Activated naive CD4-positive, alpha-beta T cell treated with anti-CD3 and anti-CD28 coated beads, Interleukin-2, amount 10 ng/mL, durations not matched to agents 7 days and 5 days (primary cell): ENCODE measurements at regions not wholly inside any gene's neighbourhood (a gene's known extent, or its start where the extent isn't known, plus 50 kb on each side); places are given as distances from the start of the nearest gene placed in this dataset.
"Not testable (repeated sequence)": the region's sequence is repeated elsewhere in the genome, so short reads cannot be mapped to it uniquely, and the experiment has no call there.

Experiments
- CTCF ChIA-PET: fragments of 350-600 bp; sonication (Branson Sonifier 250); formaldehyde crosslinking; loops from one replicate; lab custom pipeline; 2021; ENCODE audit warnings: antibody characterized with exemption; lab: Charles Lee
- DNase-seq: peaks from one replicate; pipeline ENCODE4 v3.0.0-alpha.2; 2020
- H3K27ac Mint-ChIP-seq: one replicate; pipeline ENCODE4 v1.8.0; 2021; ENCODE audit warnings: mild to moderate bottlenecking, moderate library complexity, mixed read lengths
- H3K27me3 Mint-ChIP-seq: one replicate; pipeline ENCODE4 v1.8.0; 2021; ENCODE audit warnings: mild to moderate bottlenecking, mixed read lengths
- H3K36me3 Mint-ChIP-seq: one replicate; pipeline ENCODE4 v1.8.0; 2021; ENCODE audit warnings: mixed read lengths
- H3K4me1 Mint-ChIP-seq: one replicate; pipeline ENCODE4 v1.8.0; 2021; ENCODE audit warnings: mixed read lengths
- H3K4me3 Mint-ChIP-seq: one replicate; pipeline ENCODE4 v1.8.0; 2021; ENCODE audit warnings: mild to moderate bottlenecking, moderate library complexity, mixed read lengths
- H3K9me3 Mint-ChIP-seq: one replicate; pipeline ENCODE4 v1.8.0; 2021; ENCODE audit warnings: mixed read lengths

DNA sequence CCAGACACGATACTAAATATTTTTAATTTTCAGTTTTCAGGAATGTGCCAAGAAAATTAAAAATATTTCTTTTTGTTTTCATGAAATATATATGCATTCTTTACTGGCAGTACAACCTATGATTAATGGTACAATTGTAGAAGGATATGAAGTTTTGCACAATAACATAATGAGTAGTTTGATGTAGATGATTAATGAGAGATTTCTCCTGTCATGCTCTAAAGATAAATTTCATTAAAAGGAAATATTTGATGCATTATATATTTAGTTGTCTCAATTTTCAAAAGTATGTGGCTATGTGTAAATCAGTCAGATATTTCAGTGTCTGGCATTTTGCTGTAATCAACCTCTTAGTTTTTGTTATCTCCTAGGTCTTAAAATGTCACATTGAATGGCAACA, 940.2 kb upstream of the MDGA2 start:
- H3K27me3 Mint-ChIP-seq: no peaks in the 10 kb centered on the region
- no peak overlapping the region for H3K27ac Mint-ChIP-seq
- H3K4me1 Mint-ChIP-seq: no peaks in the 10 kb centered on the region
- CTCF ChIA-PET: no interaction called here
- H3K36me3 Mint-ChIP-seq: no peaks in the 10 kb centered on the region
- peaks cover 7% of the 10 kb centered on the region for H3K9me3 Mint-ChIP-seq
- DNase-seq: no peak
- no peak overlapping the region for H3K4me3 Mint-ChIP-seq

DNA sequence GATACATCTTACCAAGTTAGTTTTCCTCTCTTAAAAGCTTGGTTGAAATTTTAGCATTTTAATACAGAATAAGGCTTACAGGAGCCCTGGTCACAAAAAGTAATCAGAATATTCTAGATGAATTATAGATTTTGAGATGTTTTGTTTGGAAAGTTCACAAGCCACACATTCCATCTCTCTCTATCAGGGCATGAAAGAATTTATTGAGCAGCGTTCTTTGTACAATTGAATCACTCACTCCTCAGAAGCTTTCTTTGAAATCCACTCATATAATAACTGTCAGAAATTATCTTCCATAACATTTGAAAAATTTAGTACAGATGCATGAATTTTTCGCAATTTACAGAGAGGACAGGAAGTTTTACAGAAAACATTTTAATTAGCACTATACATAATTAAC, 938.6 kb upstream of the MDGA2 start:
- H3K4me3 Mint-ChIP-seq: no peak overlapping the region
- no peak overlapping the region for H3K27ac Mint-ChIP-seq
- H3K9me3 Mint-ChIP-seq: peaks cover 14% of the 10 kb centered on the region
- H3K36me3 Mint-ChIP-seq: no peaks in the 10 kb centered on the region
- no peaks in the 10 kb centered on the region for H3K27me3 Mint-ChIP-seq
- H3K4me1 Mint-ChIP-seq: no peaks in the 10 kb centered on the region
- DNase-seq: no peak
- CTCF ChIA-PET: no interaction called here

DNA sequence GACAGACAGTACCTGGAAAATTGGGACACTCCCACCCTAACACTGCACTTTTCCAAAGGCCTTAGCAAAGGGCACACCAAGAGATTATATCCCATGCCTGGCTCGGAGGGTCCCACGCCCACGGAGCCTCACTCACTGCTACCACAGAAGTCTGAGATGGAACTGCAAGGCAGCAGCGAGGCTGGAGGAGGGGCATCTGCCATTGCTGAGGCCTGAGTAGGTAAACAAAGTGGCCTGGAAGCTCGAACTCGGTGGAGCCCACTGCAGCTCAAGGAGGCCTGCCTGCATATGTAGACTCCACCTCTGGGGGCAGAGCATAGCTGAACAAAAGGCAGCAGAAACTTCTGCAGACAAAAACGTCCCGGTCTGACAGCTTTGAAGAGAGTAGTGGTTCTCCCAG, 931.6 kb upstream of the MDGA2 start:
- H3K4me3 Mint-ChIP-seq, H3K27me3 Mint-ChIP-seq, H3K27ac Mint-ChIP-seq, DNase-seq, H3K4me1 Mint-ChIP-seq, H3K36me3 Mint-ChIP-seq, CTCF ChIA-PET: not testable (repeated sequence)
- H3K9me3 Mint-ChIP-seq: peaks cover 22% of the 10 kb centered on the region

DNA sequence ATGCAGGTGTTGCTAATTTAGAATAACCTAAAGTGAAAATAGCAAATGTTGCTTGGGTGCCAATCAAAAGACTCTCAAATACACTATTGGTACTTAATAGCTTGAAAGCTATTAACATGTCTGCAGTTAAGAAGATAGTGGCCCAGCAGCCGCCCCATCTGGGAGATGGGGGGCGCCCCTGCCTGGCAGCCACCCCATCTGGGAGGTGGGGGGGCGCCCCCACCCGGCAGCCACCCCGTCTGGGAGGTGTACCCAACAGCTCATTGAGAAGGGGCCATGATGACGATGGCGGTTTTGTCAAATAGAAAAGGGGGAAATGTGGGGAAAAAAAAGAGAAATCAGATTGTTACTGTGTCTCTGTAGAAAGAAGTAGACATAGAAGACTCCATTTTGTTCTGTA, 923.1 kb upstream of the MDGA2 start:
- peaks cover under 1% of the 10 kb centered on the region for H3K9me3 Mint-ChIP-seq
- no peak overlapping the region for H3K4me3 Mint-ChIP-seq
- CTCF ChIA-PET: no interaction called here
- H3K4me1 Mint-ChIP-seq: no peaks in the 10 kb centered on the region
- H3K27me3 Mint-ChIP-seq: no peaks in the 10 kb centered on the region
- H3K36me3 Mint-ChIP-seq: no peaks in the 10 kb centered on the region
- H3K27ac Mint-ChIP-seq: no peak overlapping the region
- no peak for DNase-seq

DNA sequence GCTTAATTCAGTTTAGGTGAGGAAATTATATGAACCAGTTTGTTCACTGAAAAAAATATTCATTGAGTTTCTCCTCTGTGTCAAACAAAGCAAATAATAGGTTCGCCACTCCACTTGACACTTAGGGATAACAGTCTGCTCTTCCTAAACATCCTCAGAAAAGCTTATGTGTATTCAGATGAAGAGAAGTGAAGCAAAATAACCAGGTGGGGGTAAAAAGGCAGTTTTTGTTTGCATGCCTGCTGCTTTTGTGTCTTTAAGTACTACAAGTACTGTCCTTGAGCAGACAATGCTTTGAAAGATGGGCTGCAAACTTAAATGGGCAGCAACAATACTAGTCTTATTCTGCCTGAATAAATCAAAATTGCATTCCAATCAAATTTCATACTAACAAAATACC, 910.7 kb upstream of the MDGA2 start:
- Mint-ChIP-seq H3K27me3 (no peaks in the 10 kb centered on the region), H3K4me3 (no peak overlapping the region), H3K4me1 (no peaks in the 10 kb centered on the region), H3K27ac (no peak overlapping the region), H3K36me3 (no peaks in the 10 kb centered on the region), H3K9me3 (no peaks in the 10 kb centered on the region)
- DNase-seq: no peak
- CTCF ChIA-PET: no interaction called here

DNA sequence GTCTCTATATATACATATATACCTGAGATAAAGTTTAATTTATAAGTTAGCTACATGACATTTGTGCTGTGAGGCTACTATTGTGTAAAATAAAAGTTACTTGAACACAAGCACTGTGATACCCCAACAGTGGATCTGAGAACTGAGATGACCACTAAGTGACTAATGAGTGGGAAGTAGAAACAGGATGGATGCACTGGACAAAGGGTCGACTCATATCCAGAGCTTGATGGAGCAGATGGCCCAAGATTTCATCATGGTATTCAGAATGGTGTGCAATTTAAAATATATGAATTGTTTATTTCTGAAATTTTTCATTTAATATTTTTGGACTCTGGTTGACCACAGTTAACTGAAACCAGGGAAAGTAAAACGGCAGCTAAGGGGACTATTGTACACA, 908.6 kb upstream of the MDGA2 start:
- Mint-ChIP-seq H3K27ac (no peak overlapping the region), H3K27me3 (no peaks in the 10 kb centered on the region), H3K4me3 (no peak overlapping the region), H3K36me3 (no peaks in the 10 kb centered on the region), H3K4me1 (no peaks in the 10 kb centered on the region), H3K9me3 (peaks cover 2% of the 10 kb centered on the region)
- DNase-seq: no peak
- CTCF ChIA-PET: no interaction called here

DNA sequence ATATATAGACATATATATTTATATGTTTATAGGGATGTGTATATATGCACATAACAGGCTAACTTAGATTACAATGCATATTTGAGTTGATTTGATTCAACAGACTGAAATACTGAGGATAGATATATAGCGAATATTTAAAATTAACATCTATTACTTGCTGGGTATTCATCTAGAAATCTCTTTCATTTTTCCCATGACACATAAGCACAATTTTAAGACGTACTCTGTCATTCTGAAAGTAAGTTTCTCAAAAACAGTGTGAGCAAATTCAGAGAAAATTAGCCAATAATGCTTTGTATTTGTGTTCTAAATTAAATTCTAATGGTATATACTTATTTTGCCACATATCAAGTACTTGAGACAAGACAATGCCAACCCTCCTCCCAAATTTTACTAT, 907.5 kb upstream of the MDGA2 start:
- no peak overlapping the region for H3K4me3 Mint-ChIP-seq
- H3K36me3 Mint-ChIP-seq: no peaks in the 10 kb centered on the region
- DNase-seq: no peak
- H3K27ac Mint-ChIP-seq: no peak overlapping the region
- no peaks in the 10 kb centered on the region for H3K27me3 Mint-ChIP-seq
- CTCF ChIA-PET: no interaction called here
- H3K4me1 Mint-ChIP-seq: no peaks in the 10 kb centered on the region
- peaks cover 2% of the 10 kb centered on the region for H3K9me3 Mint-ChIP-seq

DNA sequence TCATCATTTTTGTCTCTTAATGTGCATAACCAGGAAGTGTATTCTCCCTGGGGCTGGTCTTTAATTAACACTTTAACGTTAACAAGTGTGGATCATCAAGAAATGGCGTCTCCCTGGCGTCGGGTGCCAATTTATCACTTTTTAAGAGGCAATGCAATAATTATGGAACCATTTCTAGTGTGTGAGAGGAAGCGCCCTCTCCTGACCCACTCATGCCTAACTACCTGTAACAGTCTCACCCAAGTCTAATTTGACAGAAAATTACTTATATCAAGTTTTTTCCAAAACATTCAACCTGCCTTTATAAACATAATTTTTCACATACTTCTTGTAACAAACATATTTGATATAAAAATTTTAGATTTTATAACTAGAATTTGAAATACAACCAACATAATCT, 905.3 kb upstream of the MDGA2 start:
- H3K36me3 Mint-ChIP-seq: no peaks in the 10 kb centered on the region
- H3K27ac Mint-ChIP-seq: no peak overlapping the region
- CTCF ChIA-PET: no interaction called here
- DNase-seq: no peak
- peaks cover 3% of the 10 kb centered on the region for H3K9me3 Mint-ChIP-seq
- H3K4me1 Mint-ChIP-seq: no peaks in the 10 kb centered on the region
- H3K4me3 Mint-ChIP-seq: no peak overlapping the region
- H3K27me3 Mint-ChIP-seq: no peaks in the 10 kb centered on the region

DNA sequence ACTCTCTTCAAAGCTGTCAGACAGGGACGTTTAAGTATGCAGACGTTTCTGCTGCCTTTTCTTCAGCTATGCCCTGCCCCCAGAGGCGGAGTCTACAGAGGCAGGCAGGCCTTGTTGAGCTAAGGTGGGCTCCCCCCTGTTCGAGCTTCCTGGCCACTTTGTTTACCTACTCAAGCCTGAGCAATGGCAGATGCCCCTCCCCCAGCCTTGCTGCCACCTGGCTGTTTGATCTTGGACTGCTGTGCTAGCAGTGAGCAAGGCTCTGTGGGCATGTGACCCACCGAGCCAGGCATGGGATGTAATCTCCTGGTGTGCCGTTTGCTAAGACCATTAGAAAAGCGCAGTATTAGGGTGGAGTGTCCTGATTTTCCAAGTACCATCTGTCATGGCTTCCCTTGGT, 900.4 kb upstream of the MDGA2 start:
- Mint-ChIP-seq H3K27ac (no peak overlapping the region), H3K9me3 (peaks cover 16% of the 10 kb centered on the region), H3K4me1 (no peaks in the 10 kb centered on the region), H3K36me3 (no peaks in the 10 kb centered on the region), H3K27me3 (no peaks in the 10 kb centered on the region), H3K4me3 (no peak overlapping the region)
- DNase-seq: no peak
- CTCF ChIA-PET: no interaction called here

DNA sequence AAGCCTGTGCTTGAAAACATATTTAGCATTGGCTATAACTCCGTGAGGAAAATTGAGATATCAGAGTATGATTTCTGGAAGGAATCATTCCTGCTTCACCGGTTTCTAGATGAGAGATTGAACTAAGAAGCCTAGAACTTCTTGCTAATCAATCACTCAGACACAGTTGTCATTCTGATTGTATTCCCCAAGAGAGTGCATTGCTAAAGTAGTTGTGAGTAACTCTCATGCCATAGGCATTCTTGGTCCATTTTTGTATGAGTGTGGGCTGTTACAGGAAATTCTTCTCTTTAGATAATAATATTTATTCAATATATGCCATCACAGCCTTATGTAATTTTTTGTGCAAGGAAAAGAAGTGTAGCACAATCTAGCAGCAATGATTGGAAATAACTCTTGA, 893.3 kb upstream of the MDGA2 start:
- H3K4me1 Mint-ChIP-seq: no peaks in the 10 kb centered on the region
- no peak overlapping the region for H3K27ac Mint-ChIP-seq
- no peak for DNase-seq
- CTCF ChIA-PET: no interaction called here
- no peaks in the 10 kb centered on the region for H3K27me3 Mint-ChIP-seq
- H3K36me3 Mint-ChIP-seq: no peaks in the 10 kb centered on the region
- H3K9me3 Mint-ChIP-seq: peaks cover 18% of the 10 kb centered on the region
- H3K4me3 Mint-ChIP-seq: no peak overlapping the region

DNA sequence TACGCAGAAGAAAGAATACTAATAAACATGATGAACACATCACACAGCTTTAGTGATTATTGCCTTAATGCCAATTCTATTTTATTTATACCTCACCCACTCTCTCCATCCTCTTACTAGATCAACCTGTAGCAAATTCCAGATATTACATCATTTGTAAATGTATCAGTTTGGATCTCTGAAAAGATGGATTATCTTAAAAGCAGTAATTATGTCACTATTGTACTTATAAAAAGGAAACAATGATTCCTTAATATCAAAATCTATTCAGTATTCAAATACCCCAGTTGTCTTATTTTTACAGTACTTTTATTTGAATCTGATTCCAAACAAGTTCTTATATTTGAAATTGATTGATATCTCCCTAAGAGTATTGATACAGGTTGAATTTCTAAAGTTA, 892.8 kb upstream of the MDGA2 start:
- Mint-ChIP-seq H3K4me1 (no peaks in the 10 kb centered on the region), H3K36me3 (no peaks in the 10 kb centered on the region), H3K27ac (no peak overlapping the region), H3K9me3 (peaks cover 17% of the 10 kb centered on the region), H3K27me3 (no peaks in the 10 kb centered on the region), H3K4me3 (no peak overlapping the region)
- CTCF ChIA-PET: no interaction called here
- DNase-seq: no peak

DNA sequence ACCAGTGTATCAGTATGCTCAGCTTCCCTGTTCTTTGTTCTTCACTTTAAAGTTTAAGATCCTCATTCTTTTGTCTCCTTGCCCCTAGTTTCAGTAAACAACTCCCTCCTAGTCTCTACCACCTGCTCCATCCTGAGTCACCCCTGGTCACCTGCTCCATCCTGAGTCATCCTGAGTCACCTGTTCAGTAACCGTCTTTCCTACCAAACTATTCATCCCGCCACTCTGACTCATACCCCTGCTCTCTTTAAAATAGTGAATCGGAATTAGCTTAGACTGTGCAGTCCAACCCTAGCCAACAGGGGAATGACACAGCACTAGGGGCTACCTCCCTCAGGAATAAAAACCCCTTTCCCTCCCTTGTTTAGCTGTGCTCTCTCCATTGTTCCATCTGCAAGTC, 888.1 kb upstream of the MDGA2 start:
- H3K4me1 Mint-ChIP-seq: no peaks in the 10 kb centered on the region
- H3K4me3 Mint-ChIP-seq: no peak overlapping the region
- H3K27me3 Mint-ChIP-seq: no peaks in the 10 kb centered on the region
- no peak overlapping the region for H3K27ac Mint-ChIP-seq
- H3K36me3 Mint-ChIP-seq: no peaks in the 10 kb centered on the region
- H3K9me3 Mint-ChIP-seq: peaks cover 4% of the 10 kb centered on the region
- no peak for DNase-seq
- CTCF ChIA-PET: no interaction called here

DNA sequence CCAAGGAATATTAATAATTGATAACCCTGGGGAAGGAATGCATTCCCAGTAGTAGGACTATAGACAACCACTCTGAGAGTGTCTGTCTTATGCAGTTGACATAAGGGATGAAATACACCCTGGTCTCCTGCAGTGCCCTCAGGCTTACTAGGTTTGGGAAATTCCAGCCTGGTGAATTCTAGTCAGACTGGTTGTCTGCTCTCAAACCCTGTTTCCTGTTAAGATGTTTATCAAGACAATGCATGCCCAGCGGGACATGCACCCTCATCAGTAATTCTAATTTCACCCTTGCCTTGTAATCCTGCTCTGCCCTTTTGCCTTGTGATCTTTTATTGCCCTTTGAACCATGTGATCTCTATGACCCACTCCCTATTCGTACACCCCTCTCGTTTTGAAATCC, 886.0 kb upstream of the MDGA2 start:
- H3K36me3 Mint-ChIP-seq, H3K9me3 Mint-ChIP-seq, H3K4me1 Mint-ChIP-seq, H3K27me3 Mint-ChIP-seq, DNase-seq, H3K4me3 Mint-ChIP-seq, CTCF ChIA-PET, H3K27ac Mint-ChIP-seq: not testable (repeated sequence)

DNA sequence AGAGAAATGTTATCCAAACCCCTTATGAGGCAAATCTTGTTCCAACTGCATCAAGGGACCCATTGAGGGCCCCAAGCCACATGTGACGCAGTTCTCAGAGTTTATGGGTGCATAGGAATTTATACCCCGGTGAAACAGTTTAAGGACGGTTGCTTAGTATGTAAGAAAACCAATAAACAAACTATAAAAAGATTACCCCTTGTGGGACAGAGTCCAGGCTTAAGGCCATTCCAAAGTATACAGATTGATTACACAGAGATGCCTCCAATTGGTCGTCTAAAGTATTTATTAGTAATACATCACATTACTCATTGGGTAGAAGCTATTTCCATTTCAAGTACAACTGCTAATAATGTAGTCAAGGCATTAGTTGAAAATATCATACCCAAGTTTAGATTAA, 885.0 kb upstream of the MDGA2 start:
- CTCF ChIA-PET: no interaction called here

DNA sequence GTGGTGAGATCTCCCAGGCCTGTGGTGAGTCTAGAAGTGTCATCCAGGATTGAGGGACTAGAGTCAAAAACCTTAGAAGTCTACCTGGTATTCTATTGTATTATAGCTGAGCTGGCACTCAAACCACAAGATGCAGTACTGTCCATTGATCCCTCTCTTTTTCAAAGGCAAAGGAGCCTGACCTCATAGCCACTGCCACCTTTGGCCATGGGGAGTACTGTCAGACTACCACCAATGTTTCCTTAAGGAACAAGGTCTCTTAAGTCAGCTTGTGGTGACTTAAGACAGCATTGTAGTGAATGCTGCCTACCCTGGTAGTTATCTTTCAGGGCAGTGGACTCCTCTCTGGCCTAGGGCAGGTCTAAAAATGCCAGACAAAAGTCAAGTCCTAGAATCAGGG, 878.0 kb upstream of the MDGA2 start:
- Mint-ChIP-seq H3K27me3 (no peaks in the 10 kb centered on the region), H3K27ac (no peak overlapping the region)

More for the DNA sequence above, 885.0 kb upstream of the MDGA2 start:
- H3K4me3 Mint-ChIP-seq: no peak overlapping the region
- H3K36me3 Mint-ChIP-seq: no peaks in the 10 kb centered on the region
- H3K27me3 Mint-ChIP-seq: no peaks in the 10 kb centered on the region
- peaks cover 4% of the 10 kb centered on the region for H3K9me3 Mint-ChIP-seq
- no peak overlapping the region for H3K27ac Mint-ChIP-seq
- DNase-seq: no peak
- no peaks in the 10 kb centered on the region for H3K4me1 Mint-ChIP-seq

DNA sequence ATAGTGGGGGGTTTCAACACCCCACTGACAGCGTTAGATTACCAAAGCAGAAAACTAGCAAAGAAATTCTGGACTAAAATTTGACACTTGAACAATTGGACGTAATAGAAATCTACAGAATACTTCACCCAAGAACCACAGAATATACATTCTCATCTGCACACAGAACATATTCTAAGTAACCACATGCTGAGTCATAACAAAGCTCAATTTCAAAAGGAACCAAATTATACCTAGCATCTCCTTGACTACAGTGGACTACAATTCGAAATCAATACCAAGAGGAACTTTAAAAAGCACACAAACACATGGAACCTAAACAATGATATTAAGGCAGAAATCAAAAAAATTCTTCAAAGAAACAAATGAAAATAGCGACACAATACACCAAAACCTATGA, 871.6 kb upstream of the MDGA2 start:
- H3K4me1 Mint-ChIP-seq: no peaks in the 10 kb centered on the region
- peaks cover 11% of the 10 kb centered on the region for H3K9me3 Mint-ChIP-seq
- no peaks in the 10 kb centered on the region for H3K27me3 Mint-ChIP-seq
- H3K27ac Mint-ChIP-seq: no peak overlapping the region
- CTCF ChIA-PET: no interaction called here
- no peak overlapping the region for H3K4me3 Mint-ChIP-seq
- DNase-seq: no peak
- H3K36me3 Mint-ChIP-seq: no peaks in the 10 kb centered on the region

More for the DNA sequence above, 878.0 kb upstream of the MDGA2 start:
- DNase-seq: no peak
- H3K4me1 Mint-ChIP-seq: no peaks in the 10 kb centered on the region
- H3K36me3 Mint-ChIP-seq: no peaks in the 10 kb centered on the region
- H3K4me3 Mint-ChIP-seq: no peak overlapping the region
- H3K9me3 Mint-ChIP-seq: no peaks in the 10 kb centered on the region
- CTCF ChIA-PET: no interaction called here
